HEK293 (cell line): ENCODE measurements at regions not wholly inside any gene's neighbourhood (a gene's known extent, or its start where the extent isn't known, plus 50 kb on each side); places are given as distances from the start of the nearest gene placed in this dataset.

Source experiments
- GLI4 ChIP-seq: fragments of 450-650 bp; formaldehyde crosslinking; IDR thresholded peaks from 2 replicates; pipeline ENCODE4 v1.5.1; 2016; ENCODE audit warnings: missing biosample characterization, missing genetic modification characterization
- REST ChIP-seq: fragments of 450-650 bp; formaldehyde crosslinking; IDR thresholded peaks from 2 replicates; pipeline ENCODE4 v1.5.1; 2016; ENCODE audit warnings: missing biosample characterization, missing genetic modification characterization
- YY1 ChIP-seq: fragments of 450-650 bp; formaldehyde crosslinking; IDR thresholded peaks from 2 replicates; pipeline ENCODE4 v1.5.1; 2018; ENCODE audit warnings: missing biosample characterization, missing genetic modification characterization
- ZNF146 ChIP-seq: fragments of 450-650 bp; formaldehyde crosslinking; IDR thresholded peaks from 2 replicates; pipeline ENCODE4 v1.5.1; 2016; ENCODE audit warnings: missing biosample characterization, missing genetic modification characterization
- ZNF274 ChIP-seq, 2 experiments: fragments of 200-500 bp in 1 of 2; fragments of 450-650 bp in 1 of 2; sonication (Bioruptor generic) in 1 of 2; formaldehyde crosslinking in 1 of 2; IDR thresholded peaks; 2 replicates each; pipeline versions ENCODE4 v1.5.1 to v1.6.1; 2014 to 2016; ENCODE audit warnings: borderline replicate concordance in 1 of 2, inconsistent platforms in 1 of 2, low read length in 1 of 2, missing biosample characterization in 1 of 2, missing genetic modification characterization in 1 of 2
- TF ChIP-seq, protein P1 (sequence below): fragments of 450-650 bp; formaldehyde crosslinking; IDR thresholded peaks from 2 replicates; pipeline ENCODE4 v1.5.1; 2016; ENCODE audit warnings: missing biosample characterization, missing genetic modification characterization
- TF ChIP-seq, protein P2 (sequence below): fragments of 450-650 bp; formaldehyde crosslinking; IDR thresholded peaks from 2 replicates; pipeline ENCODE4 v1.5.1; 2016; ENCODE audit warnings: missing biosample characterization, missing genetic modification characterization
- TF ChIP-seq, protein P3 (sequence below): fragments of 450-650 bp; formaldehyde crosslinking; IDR thresholded peaks from 2 replicates; pipeline ENCODE4 v1.5.1; 2016; ENCODE audit warnings: missing biosample characterization, missing genetic modification characterization, low read depth
- TF ChIP-seq, protein P4 (sequence below): fragments of 450-650 bp; formaldehyde crosslinking; IDR thresholded peaks from 2 replicates; pipeline ENCODE4 v1.5.1; 2017; ENCODE audit warnings: missing biosample characterization, missing genetic modification characterization

DNA sequence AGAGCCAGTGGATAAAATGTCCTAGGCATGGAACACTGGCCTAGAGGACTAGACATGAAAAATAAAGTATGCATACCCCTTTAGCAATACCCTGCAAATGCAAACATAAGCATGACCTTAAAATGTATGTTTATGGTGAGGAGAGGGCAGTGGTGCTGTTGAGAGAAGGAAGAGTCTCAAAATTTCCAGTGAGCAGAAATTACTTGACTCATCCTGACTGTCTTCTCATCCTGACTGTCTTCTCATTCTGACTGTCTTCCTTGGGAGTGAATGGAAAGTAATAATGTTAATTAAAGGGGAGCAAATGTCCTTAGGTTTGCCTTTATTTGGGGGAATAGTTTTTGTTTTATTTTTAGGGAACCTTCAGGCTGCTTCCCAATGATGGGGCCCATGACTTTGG, 121.5 kb upstream of the GALNT15 start:
- TF ChIP-seq ZNF274 (IDR thresholded peaks at IDR 0.05; ENCODE audit: low read length), result no peak
- TF ChIP-seq ZNF274 (tag by site-specific recombination; IDR thresholded peaks at IDR 0.05; ENCODE audit: borderline replicate concordance), result no peak
- TF ChIP-seq, protein P1, sequence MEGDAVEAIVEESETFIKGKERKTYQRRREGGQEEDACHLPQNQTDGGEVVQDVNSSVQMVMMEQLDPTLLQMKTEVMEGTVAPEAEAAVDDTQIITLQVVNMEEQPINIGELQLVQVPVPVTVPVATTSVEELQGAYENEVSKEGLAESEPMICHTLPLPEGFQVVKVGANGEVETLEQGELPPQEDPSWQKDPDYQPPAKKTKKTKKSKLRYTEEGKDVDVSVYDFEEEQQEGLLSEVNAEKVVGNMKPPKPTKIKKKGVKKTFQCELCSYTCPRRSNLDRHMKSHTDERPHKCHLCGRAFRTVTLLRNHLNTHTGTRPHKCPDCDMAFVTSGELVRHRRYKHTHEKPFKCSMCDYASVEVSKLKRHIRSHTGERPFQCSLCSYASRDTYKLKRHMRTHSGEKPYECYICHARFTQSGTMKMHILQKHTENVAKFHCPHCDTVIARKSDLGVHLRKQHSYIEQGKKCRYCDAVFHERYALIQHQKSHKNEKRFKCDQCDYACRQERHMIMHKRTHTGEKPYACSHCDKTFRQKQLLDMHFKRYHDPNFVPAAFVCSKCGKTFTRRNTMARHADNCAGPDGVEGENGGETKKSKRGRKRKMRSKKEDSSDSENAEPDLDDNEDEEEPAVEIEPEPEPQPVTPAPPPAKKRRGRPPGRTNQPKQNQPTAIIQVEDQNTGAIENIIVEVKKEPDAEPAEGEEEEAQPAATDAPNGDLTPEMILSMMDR, result no peak
- no peak for TF ChIP-seq GLI4
- TF ChIP-seq YY1 (tag by site-specific recombination), result no peak
- TF ChIP-seq, protein P2, sequence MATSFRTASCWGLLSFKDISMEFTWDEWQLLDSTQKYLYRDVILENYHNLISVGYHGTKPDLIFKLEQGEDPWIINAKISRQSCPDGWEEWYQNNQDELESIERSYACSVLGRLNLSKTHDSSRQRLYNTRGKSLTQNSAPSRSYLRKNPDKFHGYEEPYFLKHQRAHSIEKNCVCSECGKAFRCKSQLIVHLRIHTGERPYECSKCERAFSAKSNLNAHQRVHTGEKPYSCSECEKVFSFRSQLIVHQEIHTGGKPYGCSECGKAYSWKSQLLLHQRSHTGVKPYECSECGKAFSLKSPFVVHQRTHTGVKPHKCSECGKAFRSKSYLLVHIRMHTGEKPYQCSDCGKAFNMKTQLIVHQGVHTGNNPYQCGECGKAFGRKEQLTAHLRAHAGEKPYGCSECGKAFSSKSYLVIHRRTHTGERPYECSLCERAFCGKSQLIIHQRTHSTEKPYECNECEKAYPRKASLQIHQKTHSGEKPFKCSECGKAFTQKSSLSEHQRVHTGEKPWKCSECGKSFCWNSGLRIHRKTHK, result no peak
- no peak for TF ChIP-seq REST (tag by site-specific recombination)
- TF ChIP-seq, protein P3, sequence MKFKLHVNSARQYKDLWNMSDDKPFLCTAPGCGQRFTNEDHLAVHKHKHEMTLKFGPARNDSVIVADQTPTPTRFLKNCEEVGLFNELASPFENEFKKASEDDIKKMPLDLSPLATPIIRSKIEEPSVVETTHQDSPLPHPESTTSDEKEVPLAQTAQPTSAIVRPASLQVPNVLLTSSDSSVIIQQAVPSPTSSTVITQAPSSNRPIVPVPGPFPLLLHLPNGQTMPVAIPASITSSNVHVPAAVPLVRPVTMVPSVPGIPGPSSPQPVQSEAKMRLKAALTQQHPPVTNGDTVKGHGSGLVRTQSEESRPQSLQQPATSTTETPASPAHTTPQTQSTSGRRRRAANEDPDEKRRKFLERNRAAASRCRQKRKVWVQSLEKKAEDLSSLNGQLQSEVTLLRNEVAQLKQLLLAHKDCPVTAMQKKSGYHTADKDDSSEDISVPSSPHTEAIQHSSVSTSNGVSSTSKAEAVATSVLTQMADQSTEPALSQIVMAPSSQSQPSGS (tag by site-specific recombination), result no peak
- TF ChIP-seq ZNF146 (tag by site-specific recombination), result no peak
- TF ChIP-seq, protein P4, sequence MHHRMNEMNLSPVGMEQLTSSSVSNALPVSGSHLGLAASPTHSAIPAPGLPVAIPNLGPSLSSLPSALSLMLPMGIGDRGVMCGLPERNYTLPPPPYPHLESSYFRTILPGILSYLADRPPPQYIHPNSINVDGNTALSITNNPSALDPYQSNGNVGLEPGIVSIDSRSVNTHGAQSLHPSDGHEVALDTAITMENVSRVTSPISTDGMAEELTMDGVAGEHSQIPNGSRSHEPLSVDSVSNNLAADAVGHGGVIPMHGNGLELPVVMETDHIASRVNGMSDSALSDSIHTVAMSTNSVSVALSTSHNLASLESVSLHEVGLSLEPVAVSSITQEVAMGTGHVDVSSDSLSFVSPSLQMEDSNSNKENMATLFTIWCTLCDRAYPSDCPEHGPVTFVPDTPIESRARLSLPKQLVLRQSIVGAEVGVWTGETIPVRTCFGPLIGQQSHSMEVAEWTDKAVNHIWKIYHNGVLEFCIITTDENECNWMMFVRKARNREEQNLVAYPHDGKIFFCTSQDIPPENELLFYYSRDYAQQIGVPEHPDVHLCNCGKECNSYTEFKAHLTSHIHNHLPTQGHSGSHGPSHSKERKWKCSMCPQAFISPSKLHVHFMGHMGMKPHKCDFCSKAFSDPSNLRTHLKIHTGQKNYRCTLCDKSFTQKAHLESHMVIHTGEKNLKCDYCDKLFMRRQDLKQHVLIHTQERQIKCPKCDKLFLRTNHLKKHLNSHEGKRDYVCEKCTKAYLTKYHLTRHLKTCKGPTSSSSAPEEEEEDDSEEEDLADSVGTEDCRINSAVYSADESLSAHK (tag by site-specific recombination), result no peak
